Uterus (tissue), 3 donors: ENCODE measurements at regions not wholly inside any gene's neighbourhood (a gene's known extent, or its start where the extent isn't known, plus 50 kb on each side); places are given as distances from the start of the nearest gene placed in this dataset.

Source experiments
- DNase-seq, 2 donors: peaks; one replicate each; pipeline ENCODE4 v3.0.0-alpha.2; 2019 to 2020
- H3K27ac ChIP-seq, 2 donors: fragments of 200-600 bp; sonication (generic); 1 replicate in 1 of 2; 2 replicates in 1 of 2; pipeline ENCODE4 v1.5.1; 2016 to 2018
- H3K27me3 ChIP-seq, 2 donors: fragments of 200-600 bp; sonication (generic); one replicate each; pipeline ENCODE4 v1.5.1; 2018 to 2019; ENCODE audit warnings: control low read depth in 1 of 2
- H3K36me3 ChIP-seq, 2 donors: fragments of 200-600 bp; sonication (generic); one replicate each; pipeline ENCODE4 v1.5.1; 2019; ENCODE audit warnings: control low read depth in 1 of 2
- H3K4me1 ChIP-seq, 2 donors: fragments of 200-600 bp; sonication (generic); one replicate each; pipeline ENCODE4 v1.5.1; 2018 to 2019; ENCODE audit warnings: control low read depth in 1 of 2
- H3K4me3 ChIP-seq, 2 donors: fragments of 200-600 bp; sonication (generic); 1 replicate in 1 of 2; 2 replicates in 1 of 2; pipeline ENCODE4 v1.5.1; 2018 to 2019; ENCODE audit warnings: mild to moderate bottlenecking in 1 of 2
- H3K9me3 ChIP-seq, 2 donors: fragments of 200-600 bp; sonication (generic); one replicate each; pipeline ENCODE4 v1.5.1; 2019; ENCODE audit warnings: control low read depth in 1 of 2
- POLR2A ChIP-seq, 2 donors: fragments of 450-650 bp; IDR thresholded peaks; one replicate each; pipeline ENCODE4 v1.6.1; 2016; ENCODE audit warnings: antibody characterized with exemption in 2 of 2, mild to moderate bottlenecking in 1 of 2, moderate library complexity in 1 of 2
- intact Hi-C: fragments of 100-400 bp; cut with DNase I; formaldehyde crosslinking; loops from one replicate; pipeline ENCODE4 v1.15.1; 2023; ENCODE audit warnings: low total_unique reads
- TF ChIP-seq, protein P1 (sequence below), 4 experiments: fragments of 200-600 bp in 2 of 4; fragments of 450-650 bp in 2 of 4; sonication (generic) in 2 of 4; IDR thresholded peaks; one replicate each; pipeline ENCODE4 v1.5.1; 2016 to 2019; ENCODE audit warnings: antibody characterized with exemption in 4 of 4, mild to moderate bottlenecking in 2 of 4, moderate library complexity in 1 of 4
- donor health status: DM: yes; HTN: yes; CAD: no.

- intact Hi-C loops = no loop called here
- Histone ChIP-seq H3K9me3 (no peaks in the 10 kb centered on the region), H3K36me3 (no peaks in the 10 kb centered on the region), H3K4me1 (no peaks in the 10 kb centered on the region), H3K4me3 (no peak overlapping the region), H3K27ac (no peak overlapping the region), H3K27me3 (no peaks in the 10 kb centered on the region)
- no peak for DNase-seq
- TF ChIP-seq, protein P1, sequence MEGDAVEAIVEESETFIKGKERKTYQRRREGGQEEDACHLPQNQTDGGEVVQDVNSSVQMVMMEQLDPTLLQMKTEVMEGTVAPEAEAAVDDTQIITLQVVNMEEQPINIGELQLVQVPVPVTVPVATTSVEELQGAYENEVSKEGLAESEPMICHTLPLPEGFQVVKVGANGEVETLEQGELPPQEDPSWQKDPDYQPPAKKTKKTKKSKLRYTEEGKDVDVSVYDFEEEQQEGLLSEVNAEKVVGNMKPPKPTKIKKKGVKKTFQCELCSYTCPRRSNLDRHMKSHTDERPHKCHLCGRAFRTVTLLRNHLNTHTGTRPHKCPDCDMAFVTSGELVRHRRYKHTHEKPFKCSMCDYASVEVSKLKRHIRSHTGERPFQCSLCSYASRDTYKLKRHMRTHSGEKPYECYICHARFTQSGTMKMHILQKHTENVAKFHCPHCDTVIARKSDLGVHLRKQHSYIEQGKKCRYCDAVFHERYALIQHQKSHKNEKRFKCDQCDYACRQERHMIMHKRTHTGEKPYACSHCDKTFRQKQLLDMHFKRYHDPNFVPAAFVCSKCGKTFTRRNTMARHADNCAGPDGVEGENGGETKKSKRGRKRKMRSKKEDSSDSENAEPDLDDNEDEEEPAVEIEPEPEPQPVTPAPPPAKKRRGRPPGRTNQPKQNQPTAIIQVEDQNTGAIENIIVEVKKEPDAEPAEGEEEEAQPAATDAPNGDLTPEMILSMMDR (IDR thresholded peaks at IDR 0.05) = no peak
- TF ChIP-seq POLR2A (IDR thresholded peaks at IDR 0.05) = no peak
Measured at GRCh38 chr2:64220894-64221617, 76.8 kb upstream of the PELI1 start.

- no peak for DNase-seq
- TF ChIP-seq, protein P1 (IDR thresholded peaks at IDR 0.05) = no peak
- TF ChIP-seq POLR2A (IDR thresholded peaks at IDR 0.05) = no peak
- Histone ChIP-seq H3K27ac (no peak overlapping the region), H3K36me3 (no peaks in the 10 kb centered on the region), H3K4me1 (no peaks in the 10 kb centered on the region), H3K4me3 (no peak overlapping the region), H3K9me3 (no peaks in the 10 kb centered on the region), H3K27me3 (no peaks in the 10 kb centered on the region)
- intact Hi-C loops = no loop called here
Measured at GRCh38 chr2:64221935-64222334, 77.7 kb upstream of the PELI1 start.

- H3K36me3 ChIP-seq = no peaks in the 10 kb centered on the region
- no peak for DNase-seq
- H3K27me3 ChIP-seq = no peaks in the 10 kb centered on the region
- no peak overlapping the region for H3K27ac ChIP-seq
- no peaks in the 10 kb centered on the region for H3K4me1 ChIP-seq
- intact Hi-C loops = no loop called here
- no peaks in the 10 kb centered on the region for H3K9me3 ChIP-seq
- no peak overlapping the region for H3K4me3 ChIP-seq
- TF ChIP-seq, protein P1 (IDR thresholded peaks at IDR 0.05) = no peak
- TF ChIP-seq POLR2A (IDR thresholded peaks at IDR 0.05) = no peak
Measured at GRCh38 chr2:64222351-64222750, 78.1 kb upstream of the PELI1 start.

DNA sequence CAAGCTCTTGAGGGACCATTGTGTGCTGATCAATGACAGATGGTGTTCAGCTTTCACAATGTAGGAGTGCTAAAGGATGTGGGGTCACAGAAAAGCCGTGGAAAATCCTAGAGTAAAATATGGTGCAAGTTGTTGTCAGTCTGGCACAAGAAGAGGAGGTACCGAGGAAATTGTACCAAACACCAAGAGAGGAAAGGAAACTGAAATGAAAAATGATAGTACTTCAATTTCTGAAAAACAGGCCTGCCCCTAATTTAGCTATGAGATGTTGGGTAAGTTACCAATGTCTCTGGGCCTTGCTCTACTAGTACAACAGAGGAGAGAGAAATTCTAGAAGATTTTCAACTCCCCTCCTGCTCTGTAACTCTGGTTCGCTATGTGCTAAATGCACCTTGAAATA, 78.8 kb upstream of the PELI1 start:
- no peak for DNase-seq
- Histone ChIP-seq H3K36me3 (no peaks in the 10 kb centered on the region), H3K27ac (no peak overlapping the region), H3K4me1 (no peaks in the 10 kb centered on the region), H3K27me3 (no peaks in the 10 kb centered on the region), H3K4me3 (no peak overlapping the region), H3K9me3 (no peaks in the 10 kb centered on the region)
- no peak for TF ChIP-seq POLR2A (IDR thresholded peaks at IDR 0.05)
- TF ChIP-seq, protein P1 (IDR thresholded peaks at IDR 0.05) = no peak
- intact Hi-C loops = no loop called here

- intact Hi-C loops = no loop called here
- Histone ChIP-seq H3K27me3 (no peaks in the 10 kb centered on the region), H3K27ac (no peak overlapping the region), H3K9me3 (no peaks in the 10 kb centered on the region), H3K4me1 (no peaks in the 10 kb centered on the region), H3K36me3 (no peaks in the 10 kb centered on the region), H3K4me3 (no peak overlapping the region)
- no peak for DNase-seq
- TF ChIP-seq, protein P1 (IDR thresholded peaks at IDR 0.05) = no peak
- TF ChIP-seq POLR2A (IDR thresholded peaks at IDR 0.05) = no peak
Measured at GRCh38 chr2:64225491-64225890, 81.3 kb upstream of the PELI1 start.
